ENCODE measurements at regions not wholly inside any gene's neighbourhood (a gene's known extent, or its start where the extent isn't known, plus 50 kb on each side); places are given as distances from the start of the nearest gene placed in this dataset.

DNA sequence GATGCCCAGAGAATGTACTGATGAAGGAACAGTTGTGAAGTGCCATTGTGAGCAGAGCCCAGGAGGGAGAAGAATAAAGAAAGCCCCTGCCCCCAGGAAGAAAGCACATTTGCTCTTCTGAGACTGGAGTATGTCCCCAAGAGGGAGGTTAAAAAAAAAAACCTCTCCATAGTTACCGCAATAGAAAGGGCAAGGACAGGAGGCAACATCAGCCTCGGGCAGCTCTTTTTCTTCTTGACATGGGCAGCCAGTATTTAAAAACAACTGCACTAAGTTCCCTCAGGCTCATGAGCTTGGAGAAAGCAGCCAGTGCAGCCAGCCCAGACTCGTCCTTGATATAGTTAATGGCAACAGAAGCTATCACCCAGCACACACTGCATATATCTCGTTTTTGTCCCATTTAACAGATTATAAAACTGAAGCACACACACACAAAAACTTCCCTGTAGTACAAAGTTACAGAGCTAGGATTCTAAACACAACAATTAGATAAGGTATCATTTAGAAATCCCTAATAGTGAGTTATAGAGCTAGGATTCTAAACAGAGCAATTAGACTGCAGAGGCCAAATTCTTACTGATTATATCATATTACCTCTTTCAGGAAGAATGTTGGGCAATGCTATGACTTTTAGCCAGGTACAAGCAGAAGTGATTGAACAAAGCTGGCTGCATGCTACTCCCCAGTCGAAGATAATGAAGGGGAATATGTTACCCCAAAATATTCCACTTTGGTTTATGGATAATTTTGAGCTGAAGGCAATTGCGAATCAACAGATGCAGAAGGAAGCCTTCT lies 823.5 kb downstream of the GRID1 start:
- H3K9ac ChIP-seq (ENCODE audit: low read length): no peak overlapping the region
- no peaks in the 10 kb centered on the region for H3K9me2 ChIP-seq (replicated peaks; ENCODE audit: insufficient read depth, low read length)
- no peak overlapping the region for H2AFZ ChIP-seq (ENCODE audit: low read depth, low read length, severe bottlenecking)
- H3F3A ChIP-seq (ENCODE audit: insufficient read depth): no peaks in the 10 kb centered on the region
- H3K27ac ChIP-seq (ENCODE audit: low read depth, low read length): no peak overlapping the region
- no peaks in the 10 kb centered on the region for H3K36me3 ChIP-seq (ENCODE audit: low read length)
- H4K20me1 ChIP-seq (ENCODE audit: low read depth, low read length): no peaks in the 10 kb centered on the region
- no peaks in the 10 kb centered on the region for H3K27me3 ChIP-seq (ENCODE audit: low read length)
- H3K9me3 ChIP-seq (ENCODE audit: insufficient read depth, low read length): no peaks in the 10 kb centered on the region
- H3K79me2 ChIP-seq (ENCODE audit: insufficient read depth, low read length): no peaks in the 10 kb centered on the region
- no peak overlapping the region for H3K4me3 ChIP-seq (ENCODE audit: insufficient read depth, low read length, poor library complexity, severe bottlenecking)
- H3K4me2 ChIP-seq (ENCODE audit: low read depth, low read length, poor library complexity, severe bottlenecking): no peak overlapping the region
- TF ChIP-seq EZH2phosphoT487 (conservative IDR thresholded peaks at IDR 0.05; ENCODE audit: low read length): no peak
- no peak for TF ChIP-seq CTCF (IDR thresholded peaks at IDR 0.05; ENCODE audit: insufficient read depth, low read length, poor library complexity, severe bottlenecking)

GRCh38 chr10:85544956-85545355 lies 821.6 kb downstream of the GRID1 start:
- no peak overlapping the region for H3K4me2 ChIP-seq (ENCODE audit: low read depth, low read length, poor library complexity, severe bottlenecking)
- no peaks in the 10 kb centered on the region for H4K20me1 ChIP-seq (ENCODE audit: low read depth, low read length)
- no peaks in the 10 kb centered on the region for H3K79me2 ChIP-seq (ENCODE audit: insufficient read depth, low read length)
- H3F3A ChIP-seq (ENCODE audit: insufficient read depth): no peaks in the 10 kb centered on the region
- no peaks in the 10 kb centered on the region for H3K36me3 ChIP-seq (ENCODE audit: low read length)
- H3K9me3 ChIP-seq (ENCODE audit: insufficient read depth, low read length): no peaks in the 10 kb centered on the region
- H3K4me3 ChIP-seq (ENCODE audit: insufficient read depth, low read length, poor library complexity, severe bottlenecking): no peak overlapping the region
- no peaks in the 10 kb centered on the region for H3K27me3 ChIP-seq (ENCODE audit: low read length)
- H3K9ac ChIP-seq (ENCODE audit: low read length): no peak overlapping the region
- TF ChIP-seq EZH2phosphoT487 (conservative IDR thresholded peaks at IDR 0.05; ENCODE audit: low read length) (no peak), CTCF (IDR thresholded peaks at IDR 0.05; ENCODE audit: insufficient read depth, low read length, poor library complexity, severe bottlenecking) (no peak)
- no peak overlapping the region for H3K27ac ChIP-seq (ENCODE audit: low read depth, low read length)
- no peaks in the 10 kb centered on the region for H3K9me2 ChIP-seq (replicated peaks; ENCODE audit: insufficient read depth, low read length)
- no peak overlapping the region for H2AFZ ChIP-seq (ENCODE audit: low read depth, low read length, severe bottlenecking)

- no peaks in the 10 kb centered on the region for H3K9me3 ChIP-seq (ENCODE audit: insufficient read depth, low read length)
- H3K27ac ChIP-seq (ENCODE audit: low read depth, low read length): no peak overlapping the region
- no peak overlapping the region for H3K4me3 ChIP-seq (ENCODE audit: insufficient read depth, low read length, poor library complexity, severe bottlenecking)
- H4K20me1 ChIP-seq (ENCODE audit: low read depth, low read length): no peaks in the 10 kb centered on the region
- no peaks in the 10 kb centered on the region for H3K27me3 ChIP-seq (ENCODE audit: low read length)
- no peak overlapping the region for H3K9ac ChIP-seq (ENCODE audit: low read length)
- no peaks in the 10 kb centered on the region for H3F3A ChIP-seq (ENCODE audit: insufficient read depth)
- no peak overlapping the region for H3K4me2 ChIP-seq (ENCODE audit: low read depth, low read length, poor library complexity, severe bottlenecking)
- TF ChIP-seq CTCF (IDR thresholded peaks at IDR 0.05; ENCODE audit: insufficient read depth, low read length, poor library complexity, severe bottlenecking) (no peak), EZH2phosphoT487 (conservative IDR thresholded peaks at IDR 0.05; ENCODE audit: low read length) (no peak)
- H2AFZ ChIP-seq (ENCODE audit: low read depth, low read length, severe bottlenecking): no peak overlapping the region
- H3K79me2 ChIP-seq (ENCODE audit: insufficient read depth, low read length): no peaks in the 10 kb centered on the region
- H3K36me3 ChIP-seq (ENCODE audit: low read length): no peaks in the 10 kb centered on the region
- no peaks in the 10 kb centered on the region for H3K9me2 ChIP-seq (replicated peaks; ENCODE audit: insufficient read depth, low read length)
These were observed 820.7 kb downstream of the GRID1 start for GRCh38 chr10:85545874-85546273.
